ENCODE measurements at regions not wholly inside any gene's neighbourhood (a gene's known extent, or its start where the extent isn't known, plus 50 kb on each side); places are given as distances from the start of the nearest gene placed in this dataset.

DNA sequence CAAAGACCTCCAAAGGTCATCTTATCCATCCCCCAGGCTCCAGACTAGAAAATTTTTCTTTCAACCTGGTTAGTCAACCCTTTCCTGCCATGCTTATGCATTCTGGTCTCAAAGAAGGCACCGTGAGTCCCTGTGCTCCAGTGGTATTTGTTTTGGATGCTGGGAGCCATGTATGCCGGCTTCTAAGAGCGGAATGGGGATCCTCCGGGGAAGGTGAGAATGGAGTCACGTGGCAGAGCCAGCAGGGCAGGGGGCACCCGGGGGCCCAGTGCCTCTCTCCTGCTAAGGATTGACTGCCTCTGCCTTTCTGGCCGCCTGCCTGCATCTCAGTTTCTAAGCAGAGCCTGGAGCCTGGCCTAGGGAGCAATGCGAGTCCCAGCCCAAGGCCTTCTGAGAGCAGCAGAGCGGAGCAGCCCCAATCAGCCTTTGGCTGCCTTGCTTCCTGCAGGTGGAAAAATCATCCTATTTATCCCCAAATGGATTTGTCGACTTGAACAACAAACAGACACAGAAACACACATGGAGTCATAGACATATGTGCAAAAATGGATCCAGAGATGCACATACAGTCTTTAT, 141.0 kb downstream of the PJA1 start:
- no peaks in the 10 kb centered on the region for H3K27me3 Mint-ChIP-seq (ENCODE audit: unreplicated experiment)
- H3K9me3 Mint-ChIP-seq (ENCODE audit: unreplicated experiment), result no peaks in the 10 kb centered on the region
- no peak for DNase-seq
- H3K4me3 Mint-ChIP-seq (ENCODE audit: unreplicated experiment), result no peak overlapping the region
- H3K27ac Mint-ChIP-seq (ENCODE audit: unreplicated experiment), result no peak overlapping the region
- H3K36me3 Mint-ChIP-seq (ENCODE audit: unreplicated experiment), result no peaks in the 10 kb centered on the region
- H3K4me1 Mint-ChIP-seq (ENCODE audit: low read depth, unreplicated experiment), result peaks cover 1% of the 10 kb centered on the region
- TF ChIP-seq CTCF (IDR thresholded peaks at IDR 0.05; ENCODE audit: partially characterized antibody, unreplicated experiment), result no peak

DNA sequence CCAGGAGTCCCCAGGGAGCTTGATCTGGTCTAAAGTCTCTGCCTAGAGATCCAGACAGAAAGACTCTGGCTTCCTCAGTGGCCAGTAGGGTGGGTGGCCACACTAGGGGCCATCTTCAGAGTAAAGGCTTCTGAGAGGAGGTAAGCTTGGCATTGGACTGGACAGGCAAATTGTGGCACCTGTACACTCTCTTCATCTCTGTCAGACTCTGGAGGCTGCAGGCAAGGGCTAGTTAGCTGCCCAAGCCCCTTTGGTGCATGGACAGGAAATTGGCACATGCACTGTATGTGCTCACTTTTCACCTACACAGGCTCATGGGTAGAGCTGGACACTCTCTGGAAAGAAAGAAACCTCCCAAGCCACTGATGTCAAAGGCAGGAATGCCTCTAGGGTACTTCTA, 142.8 kb downstream of the PJA1 start:
- no peak for TF ChIP-seq CTCF (IDR thresholded peaks at IDR 0.05; ENCODE audit: partially characterized antibody, unreplicated experiment)
- Mint-ChIP-seq H3K4me3 (ENCODE audit: unreplicated experiment) (no peak overlapping the region), H3K9me3 (ENCODE audit: unreplicated experiment) (no peaks in the 10 kb centered on the region), H3K27ac (ENCODE audit: unreplicated experiment) (no peak overlapping the region), H3K36me3 (ENCODE audit: unreplicated experiment) (no peaks in the 10 kb centered on the region), H3K4me1 (ENCODE audit: low read depth, unreplicated experiment) (peaks cover 1% of the 10 kb centered on the region), H3K27me3 (ENCODE audit: unreplicated experiment) (no peaks in the 10 kb centered on the region)
- no peak for DNase-seq

GRCh38 chrX:69021141-69021960, 143.9 kb downstream of the PJA1 start:
- DNase-seq, result no peak
- H3K36me3 Mint-ChIP-seq (ENCODE audit: unreplicated experiment), result no peaks in the 10 kb centered on the region

GRCh38 chrX:69020316-69020715, 144.9 kb downstream of the PJA1 start:
- H3K9me3 Mint-ChIP-seq (ENCODE audit: unreplicated experiment), result no peaks in the 10 kb centered on the region
- peaks cover 1% of the 10 kb centered on the region for H3K4me1 Mint-ChIP-seq (ENCODE audit: low read depth, unreplicated experiment)
- no peaks in the 10 kb centered on the region for H3K36me3 Mint-ChIP-seq (ENCODE audit: unreplicated experiment)
- no peak for DNase-seq
- no peak overlapping the region for H3K4me3 Mint-ChIP-seq (ENCODE audit: unreplicated experiment)
- H3K27me3 Mint-ChIP-seq (ENCODE audit: unreplicated experiment), result no peaks in the 10 kb centered on the region
- H3K27ac Mint-ChIP-seq (ENCODE audit: unreplicated experiment), result no peak overlapping the region
- TF ChIP-seq CTCF (IDR thresholded peaks at IDR 0.05; ENCODE audit: partially characterized antibody, unreplicated experiment), result no peak

More at GRCh38 chrX:69021141-69021960, 143.9 kb downstream of the PJA1 start:
- Mint-ChIP-seq H3K27ac (ENCODE audit: unreplicated experiment) (no peak overlapping the region), H3K4me1 (ENCODE audit: low read depth, unreplicated experiment) (peaks cover 1% of the 10 kb centered on the region), H3K9me3 (ENCODE audit: unreplicated experiment) (no peaks in the 10 kb centered on the region), H3K4me3 (ENCODE audit: unreplicated experiment) (no peak overlapping the region), H3K27me3 (ENCODE audit: unreplicated experiment) (no peaks in the 10 kb centered on the region)
- no peak for TF ChIP-seq CTCF (IDR thresholded peaks at IDR 0.05; ENCODE audit: partially characterized antibody, unreplicated experiment)
